GM23248 (cell line): ENCODE measurements at regions not wholly inside any gene's neighbourhood (a gene's known extent, or its start where the extent isn't known, plus 50 kb on each side); places are given as distances from the start of the nearest gene placed in this dataset.

ENCODE experiments used
- DNase-seq: peaks from one replicate; pipeline ENCODE4 v3.0.0-alpha.2; 2015
- H2AFZ ChIP-seq: fragments of 200-600 bp; sonication (generic); 2 replicates; pipeline ENCODE4 v1.6.1; 2016; ENCODE audit warnings: antibody characterized with exemption
- H3F3A ChIP-seq: fragments of 200-600 bp; sonication (generic); 2 replicates; pipeline ENCODE4 v1.6.1; 2016; ENCODE audit warnings: mild to moderate bottlenecking, antibody characterized with exemption, mixed run types; ENCODE audit not compliant: insufficient read depth
- H3K27ac ChIP-seq: fragments of 200-600 bp; sonication (generic); 2 replicates; pipeline ENCODE4 v1.5.1; 2016; ENCODE audit warnings: mild to moderate bottlenecking
- H3K27me3 ChIP-seq: fragments of 200-600 bp; sonication (generic); replicated peaks from 2 replicates; pipeline ENCODE4 v1.6.1; 2016; ENCODE audit warnings: mild to moderate bottlenecking; ENCODE audit not compliant: insufficient read depth
- H3K36me3 ChIP-seq: fragments of 200-600 bp; sonication (generic); 2 replicates; pipeline ENCODE4 v1.6.1; 2016; ENCODE audit warnings: low read depth, mild to moderate bottlenecking
- H3K4me1 ChIP-seq: fragments of 200-600 bp; sonication (generic); 2 replicates; pipeline ENCODE4 v1.6.1; 2016; ENCODE audit warnings: mild to moderate bottlenecking; ENCODE audit not compliant: insufficient read depth
- H3K4me2 ChIP-seq: fragments of 200-600 bp; sonication (generic); one replicate; pipeline ENCODE4 v1.6.1; 2016; ENCODE audit warnings: mild to moderate bottlenecking; ENCODE audit not compliant: unreplicated experiment
- H3K4me3 ChIP-seq: fragments of 200-600 bp; sonication (generic); 2 replicates; pipeline ENCODE4 v1.5.1; 2016; ENCODE audit warnings: mild to moderate bottlenecking
- H3K79me2 ChIP-seq: fragments of 200-600 bp; sonication (generic); 2 replicates; pipeline ENCODE4 v1.6.1; 2016; ENCODE audit warnings: mild to moderate bottlenecking; ENCODE audit not compliant: insufficient read depth
- H3K9ac ChIP-seq: fragments of 200-600 bp; sonication (generic); 2 replicates; pipeline ENCODE4 v1.6.1; 2016; ENCODE audit warnings: mild to moderate bottlenecking
- H3K9me2 ChIP-seq: fragments of 200-600 bp; sonication (generic); 2 replicates; pipeline ENCODE4 v1.6.1; 2016; ENCODE audit warnings: mixed run types, mild to moderate bottlenecking, moderate library complexity; ENCODE audit not compliant: insufficient read depth
- H3K9me3 ChIP-seq: fragments of 200-600 bp; sonication (generic); one replicate; pipeline ENCODE4 v1.6.1; 2017; ENCODE audit warnings: low read depth
- H4K20me1 ChIP-seq: fragments of 200-600 bp; sonication (generic); 2 replicates; pipeline ENCODE4 v1.6.0; 2016; ENCODE audit not compliant: insufficient read depth
- EZH2 ChIP-seq: fragments of 200-600 bp; sonication (generic); IDR thresholded peaks from 2 replicates; pipeline ENCODE4 v1.6.1; 2018; ENCODE audit warnings: antibody characterized with exemption, mild to moderate bottlenecking; ENCODE audit not compliant: insufficient read depth, poor library complexity, severe bottlenecking
- EZH2phosphoT487 ChIP-seq: fragments of 200-600 bp; sonication (generic); IDR thresholded peaks from 2 replicates; pipeline ENCODE4 v1.6.1; 2018; ENCODE audit warnings: antibody characterized with exemption, moderate library complexity, mild to moderate bottlenecking, low read depth; ENCODE audit not compliant: insufficient read depth
- WGBS, 2 experiments: methylation state at CpG; one replicate each; pipeline ENCODE4 v1.1.6; 2015 to 2017; ENCODE audit warnings: low lambda C conversion rate in 2 of 2, low coverage in 1 of 2; ENCODE audit errors: missing lambda C conversion rate in 2 of 2; 5-methylcytosine and 5-hydroxymethylcytosine counted together
- in situ Hi-C: fragments of 300-500 bp; cut with MboI; formaldehyde crosslinking; loops from 2 replicates; pipeline ENCODE4 v1.15.0; 2020

GRCh38 chr18:49658823-49659404, 97.1 kb downstream of the LIPG start:
- Histone ChIP-seq H3F3A (no peaks in the 10 kb centered on the region), H3K4me1 (no peaks in the 10 kb centered on the region), H3K9ac (no peak overlapping the region), H3K9me2 (no peaks in the 10 kb centered on the region), H4K20me1 (no peaks in the 10 kb centered on the region), H3K79me2 (no peaks in the 10 kb centered on the region), H3K36me3 (no peaks in the 10 kb centered on the region), H3K9me3 (no peaks in the 10 kb centered on the region), H2AFZ (no peak overlapping the region), H3K4me2 (no peak overlapping the region), H3K27ac (no peak overlapping the region), H3K27me3 (peaks cover 10% of the 10 kb centered on the region; the same call in 1 of the 2 replicates), H3K4me3 (no peak overlapping the region)
- no peak for DNase-seq
- in situ Hi-C loops = no loop called here
- WGBS, 2 experiments = 59 to 67% methylated on average over 6 of the region's 6 CpGs
- TF ChIP-seq EZH2 = no peak
- TF ChIP-seq EZH2phosphoT487 = no peak

- H3K9ac ChIP-seq = no peak overlapping the region
- H3K79me2 ChIP-seq = no peaks in the 10 kb centered on the region
- H3K4me2 ChIP-seq = no peak overlapping the region
- H3F3A ChIP-seq = no peaks in the 10 kb centered on the region
- no peak overlapping the region for H3K27ac ChIP-seq
- no peaks in the 10 kb centered on the region for H4K20me1 ChIP-seq
- no peak overlapping the region for H3K4me3 ChIP-seq
- TF ChIP-seq EZH2 = no peak
- TF ChIP-seq EZH2phosphoT487 = no peak
- in situ Hi-C loops = no loop called here
- DNase-seq = peak; percentile 23
- H3K9me3 ChIP-seq = no peaks in the 10 kb centered on the region
- H2AFZ ChIP-seq = no peak overlapping the region
- no peaks in the 10 kb centered on the region for H3K4me1 ChIP-seq
- peaks cover 10% of the 10 kb centered on the region; the same call in 1 of the 2 replicates for H3K27me3 ChIP-seq
- H3K36me3 ChIP-seq = no peaks in the 10 kb centered on the region
- 81 to 87% methylated on average over 10 of the region's 10 CpGs for WGBS, 2 experiments
- H3K9me2 ChIP-seq = no peaks in the 10 kb centered on the region
Observed at GRCh38 chr18:49656073-49656692, 94.3 kb downstream of the LIPG start.

- Histone ChIP-seq H3K9me3 (no peaks in the 10 kb centered on the region), H3F3A (no peaks in the 10 kb centered on the region), H3K9me2 (no peaks in the 10 kb centered on the region), H3K36me3 (no peaks in the 10 kb centered on the region), H3K4me2 (no peak overlapping the region), H3K4me1 (no peaks in the 10 kb centered on the region), H3K27me3 (peaks cover 9% of the 10 kb centered on the region; the same call in 1 of the 2 replicates), H3K79me2 (no peaks in the 10 kb centered on the region), H3K4me3 (no peak overlapping the region), H3K9ac (no peak overlapping the region), H3K27ac (no peak overlapping the region), H4K20me1 (no peaks in the 10 kb centered on the region), H2AFZ (no peak overlapping the region)
- WGBS, 2 experiments = 85 to 88% methylated on average over 13 of the region's 13 CpGs
- TF ChIP-seq EZH2phosphoT487 (no peak), EZH2 (no peak)
- no peak for DNase-seq
- in situ Hi-C loops = no loop called here
Observed at GRCh38 chr18:49655266-49656072, 93.6 kb downstream of the LIPG start.

- no peak for DNase-seq
- Histone ChIP-seq H3K9me3 (no peaks in the 10 kb centered on the region), H4K20me1 (no peaks in the 10 kb centered on the region), H3K9me2 (no peaks in the 10 kb centered on the region), H3F3A (no peaks in the 10 kb centered on the region), H3K27ac (no peak overlapping the region), H3K4me1 (no peaks in the 10 kb centered on the region), H3K36me3 (no peaks in the 10 kb centered on the region), H2AFZ (no peak overlapping the region), H3K27me3 (0 out of 2 replicates have a peak, but pooled peaks cover under 1% of the 10 kb centered on the region), H3K9ac (no peak overlapping the region), H3K4me2 (no peak overlapping the region), H3K4me3 (no peak overlapping the region), H3K79me2 (no peaks in the 10 kb centered on the region)
- in situ Hi-C loops = no loop called here
- TF ChIP-seq EZH2phosphoT487 = no peak
- no peak for TF ChIP-seq EZH2
- 68 to 74% methylated on average over 2 of the region's 2 CpGs for WGBS, 2 experiments
Observed at GRCh38 chr18:49654347-49654746, 92.5 kb downstream of the LIPG start.
